ENCODE measurements at regions not wholly inside any gene's neighbourhood (a gene's known extent, or its start where the extent isn't known, plus 50 kb on each side); places are given as distances from the start of the nearest gene placed in this dataset.

DNA sequence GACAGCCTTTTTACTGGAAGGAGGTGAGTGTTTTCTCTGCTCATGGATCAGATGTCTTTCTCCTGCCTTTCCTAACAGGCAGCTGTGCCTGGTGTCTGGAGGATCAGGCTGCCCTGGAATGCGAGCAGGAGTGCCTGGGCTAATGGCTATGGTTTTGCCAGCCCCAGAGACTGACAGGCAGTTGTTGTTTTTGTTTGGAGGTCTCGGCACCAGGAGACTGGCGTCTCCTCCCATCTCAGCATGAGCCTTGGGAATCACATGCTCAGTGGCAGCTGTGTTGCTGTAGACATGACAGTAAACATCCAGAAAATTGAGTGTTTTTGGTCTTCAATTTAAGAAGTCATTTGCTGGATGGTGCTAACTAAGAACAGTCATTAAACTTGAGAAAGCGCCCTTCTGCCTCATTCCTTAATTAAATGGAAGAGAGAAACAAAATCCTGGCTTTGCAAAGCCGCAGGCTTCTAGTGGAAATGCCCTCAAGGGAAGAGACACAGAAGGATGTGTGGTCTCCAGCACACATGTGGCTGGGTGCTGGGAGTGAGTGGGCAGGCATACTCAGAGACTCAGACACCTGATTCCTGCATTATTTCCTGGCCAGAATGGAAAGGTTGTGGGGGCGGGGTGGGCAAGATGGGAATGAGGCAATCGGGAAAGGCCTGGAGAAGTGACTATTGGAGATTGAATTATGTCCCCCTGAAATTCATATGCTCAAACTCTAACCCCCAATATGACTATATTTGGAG lies 97.0 kb upstream of the NMNAT3 start:
- DNase-seq = no peak

- no peak for DNase-seq
These were observed 95.0 kb upstream of the NMNAT3 start for GRCh38 chr3:139772539-139773500.

GRCh38 chr3:139771331-139771730 lies 93.6 kb upstream of the NMNAT3 start:
- DNase-seq = no peak

DNA sequence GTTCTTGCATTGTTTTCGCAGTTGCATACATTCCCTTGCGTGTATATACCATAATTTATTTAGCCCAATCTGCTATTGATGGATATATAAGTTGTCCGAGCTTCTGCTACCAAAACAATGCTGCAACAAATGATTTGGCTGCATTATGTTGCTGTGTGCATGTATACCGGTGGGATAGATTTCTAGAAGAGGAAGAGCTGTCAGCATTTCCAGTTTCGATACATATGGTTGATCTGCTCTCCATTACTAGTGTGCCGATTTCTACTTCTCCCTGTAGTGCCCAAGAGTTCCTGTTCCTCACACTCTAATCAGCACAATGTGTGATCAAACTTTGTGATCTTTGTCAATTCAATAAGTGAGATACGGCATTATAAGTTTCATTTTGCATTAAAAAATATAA lies 92.8 kb upstream of the NMNAT3 start:
- no peak for DNase-seq

- DNase-seq = no peak
These were observed 92.0 kb upstream of the NMNAT3 start for GRCh38 chr3:139769796-139770195.

DNA sequence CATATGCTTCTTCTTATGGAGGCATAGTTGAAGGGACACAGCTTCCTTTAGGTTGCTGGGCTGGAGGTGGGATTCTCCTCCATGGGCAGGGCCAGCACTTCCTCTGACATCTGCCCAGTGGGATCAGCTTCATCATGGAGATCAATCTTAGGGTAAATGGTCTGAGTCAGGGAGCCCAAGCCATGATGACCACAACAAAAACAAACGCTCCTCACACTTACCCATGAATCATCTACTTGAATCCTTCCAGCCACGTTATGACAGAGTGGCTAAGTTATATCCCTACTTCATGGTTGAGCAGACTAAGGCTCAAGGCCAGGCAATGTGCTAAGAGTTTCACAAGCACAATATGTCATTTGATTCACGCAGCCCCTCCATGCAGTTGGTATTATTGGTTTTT lies 87.2 kb upstream of the NMNAT3 start:
- no peak for DNase-seq

- no peak for DNase-seq
These were observed 86.5 kb upstream of the NMNAT3 start for GRCh38 chr3:139764069-139764905.

DNA sequence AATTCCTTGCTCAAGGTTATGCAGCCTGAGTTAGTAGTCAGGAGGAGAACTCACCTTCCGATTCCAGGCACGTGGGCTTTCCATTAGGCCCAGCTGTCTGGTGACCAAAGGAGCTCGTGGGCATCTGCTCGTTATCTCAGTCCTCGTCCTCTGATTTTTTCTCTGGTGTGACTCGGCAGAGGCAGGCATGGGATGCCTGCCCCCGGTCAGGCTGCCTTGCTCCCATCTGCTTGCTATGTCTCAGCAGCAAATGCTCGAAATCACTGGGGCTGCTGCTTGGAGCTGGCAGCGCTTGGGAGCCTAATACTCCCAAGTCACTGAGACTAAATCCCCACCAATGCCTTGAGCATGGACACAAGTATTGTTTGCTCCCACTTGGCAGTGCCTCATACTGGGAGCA lies 84.5 kb upstream of the NMNAT3 start:
- DNase-seq = no peak

GRCh38 chr3:139759470-139759869 lies 81.7 kb upstream of the NMNAT3 start:
- no peak for DNase-seq

- no peak for DNase-seq
These were observed 81.0 kb upstream of the NMNAT3 start for GRCh38 chr3:139758654-139759291.

DNA sequence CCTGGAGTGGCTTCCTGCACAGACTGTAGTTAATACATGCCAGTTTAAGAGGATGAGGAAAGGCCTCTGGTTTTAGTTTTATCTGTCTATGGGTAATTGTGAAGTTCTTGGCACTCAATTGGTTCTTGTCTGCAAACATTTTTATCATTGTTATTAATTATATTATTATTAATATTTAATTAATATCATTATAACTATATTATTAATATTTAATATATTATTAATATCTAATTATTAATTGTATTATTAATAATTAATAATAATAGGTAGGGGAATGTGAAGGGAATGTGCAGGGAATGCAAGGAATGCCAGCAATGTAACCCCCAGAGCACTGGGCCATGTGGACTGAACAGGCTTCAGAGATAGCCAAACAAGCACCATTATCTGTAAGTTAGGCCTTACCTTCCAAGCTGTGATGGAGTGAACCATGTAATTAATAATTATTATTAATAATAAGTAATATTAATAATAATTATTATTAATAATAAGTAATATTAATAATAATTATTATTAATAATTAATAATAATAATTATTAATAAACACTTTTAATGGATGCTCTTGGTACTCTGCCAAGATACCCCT lies 79.8 kb upstream of the NMNAT3 start:
- DNase-seq = no peak

- no peak for DNase-seq
These were observed 78.8 kb upstream of the NMNAT3 start for GRCh38 chr3:139756529-139757103.

GRCh38 chr3:139755551-139755950 lies 77.8 kb upstream of the NMNAT3 start:
- DNase-seq = no peak

DNA sequence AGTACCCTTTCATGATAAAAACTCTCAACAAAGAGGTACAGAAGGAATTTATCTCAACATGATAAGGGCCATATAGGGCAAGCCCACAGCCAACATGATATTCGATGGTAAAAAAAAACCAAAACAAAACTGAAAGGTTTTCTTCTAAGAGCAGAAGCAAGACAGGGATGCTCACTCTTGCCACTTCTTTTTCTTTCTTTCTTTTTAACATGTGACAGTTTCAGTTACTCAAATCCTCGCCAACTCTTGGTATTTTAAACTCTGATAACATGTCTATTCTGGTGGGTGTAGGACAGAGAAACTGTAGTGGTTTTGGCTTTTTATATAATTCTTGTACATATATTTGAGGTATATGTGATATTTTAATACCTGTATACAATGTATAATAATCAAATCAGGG lies 74.0 kb upstream of the NMNAT3 start:
- DNase-seq = no peak

DNA sequence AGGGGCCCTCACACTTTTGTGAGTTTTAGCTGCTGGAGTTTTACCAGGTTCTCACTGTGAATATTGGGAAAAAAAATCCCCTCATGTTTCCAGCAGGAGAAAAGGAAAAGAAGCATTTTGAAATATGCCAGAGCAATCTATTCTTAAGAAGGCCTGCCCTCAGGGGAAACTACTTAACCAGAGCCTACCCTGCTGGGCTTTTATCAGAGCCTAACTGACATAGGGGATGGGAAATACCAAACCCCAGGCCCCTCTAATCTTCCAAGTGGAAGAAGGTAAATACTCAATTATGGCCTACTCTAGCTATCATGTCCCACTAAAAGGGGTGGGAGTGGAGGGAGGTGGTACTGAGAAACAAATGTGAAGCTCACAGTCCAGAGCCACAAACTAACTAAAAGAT lies 68.7 kb upstream of the NMNAT3 start:
- no peak for DNase-seq

- no peak for DNase-seq
These were observed 68.1 kb upstream of the NMNAT3 start for GRCh38 chr3:139745831-139746230.

DNA sequence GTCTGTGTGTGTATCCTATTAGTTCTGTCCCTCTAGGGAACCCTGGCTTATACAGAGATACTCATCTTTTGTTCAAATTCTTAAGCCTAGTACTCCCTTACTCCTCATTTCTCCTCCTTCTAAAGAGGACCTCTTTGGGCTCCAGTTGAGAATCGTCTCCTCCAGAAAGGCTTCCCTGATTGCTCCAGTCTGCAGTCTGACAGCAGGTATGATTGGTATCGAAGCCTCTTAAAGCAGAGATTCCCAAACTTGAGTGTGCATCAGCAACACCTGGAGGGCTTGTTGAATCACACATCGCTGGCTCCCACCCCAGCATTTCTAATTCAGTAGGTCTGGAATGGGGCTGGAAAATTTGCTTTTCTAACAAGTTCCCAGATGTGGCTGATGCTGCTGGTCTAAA lies 60.9 kb upstream of the NMNAT3 start:
- no peak for DNase-seq

- no peak for DNase-seq
These were observed 60.0 kb upstream of the NMNAT3 start for GRCh38 chr3:139737682-139738361.

GRCh38 chr3:139735191-139735590 lies 57.4 kb upstream of the NMNAT3 start:
- no peak for DNase-seq

DNA sequence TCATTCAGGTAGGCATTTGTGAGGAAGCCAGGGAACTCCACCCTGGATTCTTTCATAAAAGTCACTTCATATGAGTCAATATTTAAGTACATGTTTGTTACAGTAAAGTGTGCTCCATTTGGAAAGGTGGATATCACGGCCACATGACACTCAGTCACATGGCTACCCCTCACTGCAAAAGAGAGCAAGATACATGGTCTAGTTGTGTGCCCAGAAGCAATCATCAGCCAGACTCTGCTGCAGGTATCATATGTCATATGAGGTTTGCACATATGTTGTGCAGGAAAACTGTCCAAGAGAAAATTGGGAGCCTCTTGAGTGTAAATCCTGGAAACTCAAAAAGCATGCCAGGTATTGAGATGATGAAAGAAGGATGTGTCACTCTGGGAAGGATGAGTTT lies 55.0 kb upstream of the NMNAT3 start:
- no peak for DNase-seq

GRCh38 chr3:139729300-139729699 lies 51.5 kb upstream of the NMNAT3 start:
- no peak for DNase-seq
